Stimulated activated CD4-positive, alpha-beta T cell treated with anti-CD3 and anti-CD28 coated beads, Interleukin-1b, Interleukin-23, amount 100 ng/mL, for 48 hours (primary cell): ENCODE measurements at regions not wholly inside any gene's neighbourhood (a gene's known extent, or its start where the extent isn't known, plus 50 kb on each side); places are given as distances from the start of the nearest gene placed in this dataset.
"Not testable (repeated sequence)": the region's sequence is repeated elsewhere in the genome, so short reads cannot be mapped to it uniquely, and the experiment has no call there.

Experiments used
- DNase-seq: peaks from one replicate; pipeline ENCODE4 v3.0.0-alpha.2; 2020

- not testable (repeated sequence) for DNase-seq
Observed at GRCh38 chr4:67412153-67412712, 133.1 kb downstream of the CENPC start.

- DNase-seq, result no peak
Observed at GRCh38 chr4:67403342-67403741, 142.0 kb downstream of the CENPC start.

- DNase-seq, result no peak
Observed at GRCh38 chr4:67401902-67402301, 143.4 kb downstream of the CENPC start.

GRCh38 chr4:67397931-67398330 is 147.4 kb downstream of the CENPC start:
- no peak for DNase-seq

GRCh38 chr4:67397031-67397430 is 148.3 kb downstream of the CENPC start:
- DNase-seq, result no peak

- no peak for DNase-seq
Observed at GRCh38 chr4:67396008-67396407, 149.3 kb downstream of the CENPC start.

- no peak for DNase-seq
Observed at GRCh38 chr4:67394879-67395278, 150.4 kb downstream of the CENPC start.

GRCh38 chr4:67393699-67394281 is 151.5 kb downstream of the CENPC start:
- DNase-seq, result no peak

GRCh38 chr4:67393007-67393406 is 152.3 kb downstream of the CENPC start:
- no peak for DNase-seq

- DNase-seq, result not testable (repeated sequence)
Observed at GRCh38 chr4:67381406-67381804, 163.9 kb downstream of the CENPC start.

GRCh38 chr4:67380702-67381405 is 164.4 kb downstream of the CENPC start:
- not testable (repeated sequence) for DNase-seq

- DNase-seq, result no peak
Observed at GRCh38 chr4:67380154-67380553, 165.1 kb downstream of the CENPC start.

GRCh38 chr4:67375291-67375690 is 170.0 kb downstream of the CENPC start:
- DNase-seq, result no peak

- DNase-seq, result no peak
Observed at GRCh38 chr4:67371615-67372014, 173.7 kb downstream of the CENPC start.

GRCh38 chr4:67366311-67366861 is 178.9 kb downstream of the CENPC start:
- no peak for DNase-seq

- no peak for DNase-seq
Observed at GRCh38 chr4:67365661-67366245, 179.6 kb downstream of the CENPC start.

GRCh38 chr4:67355806-67356205 is 189.5 kb downstream of the CENPC start:
- DNase-seq, result no peak

- no peak for DNase-seq
Observed at GRCh38 chr4:67346654-67347053, 198.6 kb downstream of the CENPC start.

GRCh38 chr4:67344594-67345380 is 200.5 kb downstream of the CENPC start:
- DNase-seq, result no peak

GRCh38 chr4:67343199-67343598 is 202.1 kb downstream of the CENPC start:
- DNase-seq, result no peak

GRCh38 chr4:67342291-67342690 is 203.0 kb downstream of the CENPC start:
- no peak for DNase-seq

GRCh38 chr4:67333664-67334063 is 211.6 kb downstream of the CENPC start:
- DNase-seq, result no peak

- no peak for DNase-seq
Observed at GRCh38 chr4:67332627-67333026, 212.7 kb downstream of the CENPC start.
